Neural cell (in vitro differentiated cells): ENCODE measurements at regions not wholly inside any gene's neighbourhood (a gene's known extent, or its start where the extent isn't known, plus 50 kb on each side); places are given as distances from the start of the nearest gene placed in this dataset.

Source experiments
- H2AFZ ChIP-seq: fragments of 200-600, 300-800 bp; sonication (generic), shearing (Covaris generic); 2 replicates; pipeline ENCODE4 v1.6.0; 2014; ENCODE audit warnings: low read depth, mild to moderate bottlenecking, antibody characterized with exemption, low read length, moderate library complexity
- H3F3A ChIP-seq: fragments of 200-600 bp; shearing (Covaris generic); 2 replicates; pipeline ENCODE4 v1.6.1; 2016; ENCODE audit warnings: mild to moderate bottlenecking, moderate library complexity, mixed read lengths, antibody characterized with exemption, low read length; ENCODE audit not compliant: insufficient read depth, poor library complexity, severe bottlenecking
- H3K27ac ChIP-seq: fragments of 200-600, 300-800 bp; sonication (generic), shearing (Covaris generic); 2 replicates; pipeline ENCODE4 v1.5.1; 2014; ENCODE audit warnings: mild to moderate bottlenecking, low read length, moderate library complexity
- H3K27me3 ChIP-seq: fragments of 300-800, 200-600 bp; sonication (generic), shearing (Covaris generic); 2 replicates; pipeline ENCODE4 v1.6.0; 2014; ENCODE audit warnings: mild to moderate bottlenecking, low read depth, low read length, moderate library complexity; ENCODE audit not compliant: insufficient read depth
- H3K36me3 ChIP-seq: fragments of 300-800, 200-600 bp; sonication (generic), shearing (Covaris generic); 2 replicates; pipeline ENCODE4 v1.5.1; 2014; ENCODE audit warnings: mild to moderate bottlenecking, antibody characterized with exemption, low read length, moderate library complexity; ENCODE audit not compliant: insufficient read depth
- H3K4me2 ChIP-seq: fragments of 300-800, 200-600 bp; sonication (generic), shearing (Covaris generic); 2 replicates; pipeline ENCODE4 v1.6.0; 2014; ENCODE audit warnings: mild to moderate bottlenecking, low read length
- H3K4me3 ChIP-seq: fragments of 300-800, 200-600 bp; sonication (generic), shearing (Covaris generic); 2 replicates; pipeline ENCODE4 v1.5.1; 2014; ENCODE audit warnings: mild to moderate bottlenecking, low read length, moderate library complexity
- H3K79me2 ChIP-seq: fragments of 200-600 bp; shearing (Covaris generic); replicated peaks from 2 replicates; pipeline ENCODE4 v1.6.0; 2014; ENCODE audit warnings: mild to moderate bottlenecking, low read length, moderate library complexity; ENCODE audit not compliant: insufficient read depth
- H3K9ac ChIP-seq: fragments of 300-800, 200-600 bp; sonication (generic), shearing (Covaris generic); 2 replicates; pipeline ENCODE4 v1.6.1; 2016; ENCODE audit warnings: mild to moderate bottlenecking, low read length, mixed read lengths
- H3K9me2 ChIP-seq: fragments of 200-600 bp; shearing (Covaris generic); 2 replicates; pipeline ENCODE4 v1.6.1; 2016; ENCODE audit warnings: mild to moderate bottlenecking, low read length, mixed read lengths; ENCODE audit not compliant: insufficient read depth
- H3K9me3 ChIP-seq: fragments of 200-600, 300-800 bp; sonication (generic), shearing (Covaris generic); 2 replicates; pipeline ENCODE4 v1.6.1; 2016; ENCODE audit warnings: mild to moderate bottlenecking, mixed run types, low read length, moderate library complexity, mixed read lengths
- H4K20me1 ChIP-seq: fragments of 200-600 bp; shearing (Covaris generic); 2 replicates; pipeline ENCODE4 v1.6.1; 2016; ENCODE audit warnings: mild to moderate bottlenecking, mixed run types; ENCODE audit not compliant: insufficient read depth
- CTCF ChIP-seq: fragments of 450-650 bp; IDR thresholded peaks from 2 replicates; pipeline ENCODE4 v1.5.1; 2014; ENCODE audit warnings: antibody characterized with exemption, mild to moderate bottlenecking, moderate library complexity; ENCODE audit not compliant: poor library complexity, severe bottlenecking
- EP300 ChIP-seq: fragments of 450-650 bp; conservative IDR thresholded peaks from 2 replicates; pipeline ENCODE4 v1.6.1; 2014; ENCODE audit warnings: antibody characterized with exemption, mild to moderate bottlenecking, moderate library complexity; ENCODE audit not compliant: poor library complexity, severe bottlenecking
- EZH2 ChIP-seq: fragments of 200-600, 300-800 bp; shearing (Covaris generic), sonication (generic); IDR thresholded peaks from 2 replicates; pipeline ENCODE4 v1.6.1; 2014; ENCODE audit warnings: antibody characterized with exemption, low read length, borderline replicate concordance, mild to moderate bottlenecking; ENCODE audit not compliant: insufficient read depth, poor library complexity, severe bottlenecking
- MXI1 ChIP-seq: fragments of 450-650 bp; conservative IDR thresholded peaks from 2 replicates; pipeline ENCODE4 v1.6.1; 2014; ENCODE audit warnings: antibody characterized with exemption, mild to moderate bottlenecking; ENCODE audit not compliant: poor library complexity, severe bottlenecking
- POLR2AphosphoS5 ChIP-seq: IDR thresholded peaks from 2 replicates; pipeline ENCODE4 v1.6.1; 2012
- RAD21 ChIP-seq: fragments of 450-650 bp; conservative IDR thresholded peaks from 2 replicates; pipeline ENCODE4 v1.6.1; 2014; ENCODE audit warnings: antibody characterized with exemption, mild to moderate bottlenecking, moderate library complexity
- REST ChIP-seq: IDR thresholded peaks from 2 replicates; pipeline ENCODE4 v1.6.1; 2012; ENCODE audit warnings: borderline replicate concordance
- SMC3 ChIP-seq: fragments of 450-650 bp; conservative IDR thresholded peaks from 2 replicates; pipeline ENCODE4 v1.6.1; 2014; ENCODE audit warnings: antibody characterized with exemption, mild to moderate bottlenecking, moderate library complexity; ENCODE audit not compliant: poor library complexity
- TAF1 ChIP-seq: IDR thresholded peaks from 2 replicates; pipeline ENCODE4 v1.6.1; 2012; ENCODE audit warnings: low read depth

GRCh38 chr3:118666-119065 lies 77.9 kb upstream of the CHL1 start:
- Histone ChIP-seq H3K9me2 (no peaks in the 10 kb centered on the region), H2AFZ (no peak overlapping the region), H3K4me2 (no peak overlapping the region), H3K27me3 (no peaks in the 10 kb centered on the region), H3K79me2 (no peaks in the 10 kb centered on the region), H3F3A (no peaks in the 10 kb centered on the region), H3K36me3 (no peaks in the 10 kb centered on the region), H3K9ac (no peak overlapping the region), H3K27ac (no peak overlapping the region), H3K4me3 (no peak overlapping the region), H4K20me1 (no peaks in the 10 kb centered on the region), H3K9me3 (no peaks in the 10 kb centered on the region)
- no peak for TF ChIP-seq TAF1
- no peak for TF ChIP-seq EZH2
- no peak for TF ChIP-seq RAD21
- TF ChIP-seq SMC3 = no peak
- no peak for TF ChIP-seq CTCF
- no peak for TF ChIP-seq MXI1
- no peak for TF ChIP-seq EP300
- TF ChIP-seq POLR2AphosphoS5 = no peak
- TF ChIP-seq REST = no peak

GRCh38 chr3:123341-123740 lies 73.2 kb upstream of the CHL1 start:
- Histone ChIP-seq H3K9me2 (no peaks in the 10 kb centered on the region), H3K9me3 (no peaks in the 10 kb centered on the region), H3F3A (no peaks in the 10 kb centered on the region), H3K27me3 (no peaks in the 10 kb centered on the region), H2AFZ (no peak overlapping the region), H3K36me3 (no peaks in the 10 kb centered on the region), H3K79me2 (no peaks in the 10 kb centered on the region), H3K4me3 (no peak overlapping the region), H3K4me2 (no peak overlapping the region), H4K20me1 (no peaks in the 10 kb centered on the region), H3K27ac (peak overlapping the region; percentile 11), H3K9ac (no peak overlapping the region)
- TF ChIP-seq EP300 = no peak
- TF ChIP-seq POLR2AphosphoS5 = no peak
- no peak for TF ChIP-seq RAD21
- TF ChIP-seq MXI1 = no peak
- no peak for TF ChIP-seq TAF1
- TF ChIP-seq EZH2 = no peak
- no peak for TF ChIP-seq REST
- no peak for TF ChIP-seq CTCF
- TF ChIP-seq SMC3 = no peak
